ENCODE measurements at regions not wholly inside any gene's neighbourhood (a gene's known extent, or its start where the extent isn't known, plus 50 kb on each side); places are given as distances from the start of the nearest gene placed in this dataset.

- no peaks in the 10 kb centered on the region for H3K4me1 ChIP-seq (ENCODE audit: control insufficient read depth in 4 of 4, insufficient read depth in 4 of 4, low read length in 3 of 4)
- H3K36me3 ChIP-seq (ENCODE audit: control insufficient read depth in 4 of 4, insufficient read depth in 3 of 4, low read depth in 1 of 4, low read length in 3 of 4), result no peaks in the 10 kb centered on the region
- H3K9ac ChIP-seq (ENCODE audit: low read depth in 1 of 2, low read length in 2 of 2), result no peak overlapping the region
- no peak overlapping the region for H3K4me3 ChIP-seq (ENCODE audit: low read depth in 1 of 3, low read length in 3 of 3)
- H3K27ac ChIP-seq (ENCODE audit: low read depth in 1 of 2, low read length in 2 of 2), result no peak overlapping the region
- no peak for DNase-seq (ENCODE audit: low spot score)
- peaks cover 0 to 3% (median 0%) of the 10 kb centered on the region in 4 donors for H3K27me3 ChIP-seq (ENCODE audit: control insufficient read depth in 4 of 4, insufficient read depth in 4 of 4, low read length in 3 of 4)
- no peaks in the 10 kb centered on the region for H3K9me3 ChIP-seq (ENCODE audit: control insufficient read depth in 4 of 4, low read length in 3 of 4)
- WGBS, result 90% methylated on average over 1 of the region's 1 CpG
- TF ChIP-seq GABPA (IDR thresholded peaks at IDR 0.05 in 1 of 2, conservative IDR thresholded peaks at IDR 0.05 in 1 of 2) (no peak), YY1 (IDR thresholded peaks at IDR 0.05) (no peak), EGR1 (IDR thresholded peaks at IDR 0.05; ENCODE audit: low read depth in 2 of 2) (no peak), ZBTB33 (IDR thresholded peaks at IDR 0.05) (no peak), CTCF (IDR thresholded peaks at IDR 0.05; ENCODE audit: low read depth, low read length, missing input control) (no peak), SP1 (IDR thresholded peaks at IDR 0.05) (no peak), REST (IDR thresholded peaks at IDR 0.05) (no peak), JUND (IDR thresholded peaks at IDR 0.05) (no peak), ATF3 (IDR thresholded peaks at IDR 0.05) (no peak), HNF4G (IDR thresholded peaks at IDR 0.05) (no peak), RXRA (IDR thresholded peaks at IDR 0.05) (no peak), MAX (IDR thresholded peaks at IDR 0.05) (no peak), TAF1 (conservative IDR thresholded peaks at IDR 0.05) (no peak), RAD21 (IDR thresholded peaks at IDR 0.05) (no peak), FOXA1 (IDR thresholded peaks at IDR 0.05) (no peak)
Measured at GRCh38 chr4:126851391-126851790, 781.4 kb upstream of the INTU start.

GRCh38 chr4:126853715-126854114 is 779.0 kb upstream of the INTU start:
- TF ChIP-seq RAD21 (IDR thresholded peaks at IDR 0.05), result no peak
- TF ChIP-seq HNF4A (conservative IDR thresholded peaks at IDR 0.05), result no peak
- no peak for TF ChIP-seq EGR1 (IDR thresholded peaks at IDR 0.05; ENCODE audit: low read depth in 2 of 2)
- Histone ChIP-seq H3K4me1 (ENCODE audit: control insufficient read depth in 4 of 4, insufficient read depth in 4 of 4, low read length in 3 of 4) (no peaks in the 10 kb centered on the region), H3K27ac (ENCODE audit: low read depth in 1 of 2, low read length in 2 of 2) (no peak overlapping the region), H3K4me3 (ENCODE audit: low read depth in 1 of 3, low read length in 3 of 3) (no peak overlapping the region), H3K9me3 (ENCODE audit: control insufficient read depth in 4 of 4, low read length in 3 of 4) (no peaks in the 10 kb centered on the region), H3K9ac (ENCODE audit: low read depth in 1 of 2, low read length in 2 of 2) (no peak overlapping the region), H3K36me3 (ENCODE audit: control insufficient read depth in 4 of 4, insufficient read depth in 3 of 4, low read depth in 1 of 4, low read length in 3 of 4) (no peaks in the 10 kb centered on the region), H3K27me3 (ENCODE audit: control insufficient read depth in 4 of 4, insufficient read depth in 4 of 4, low read length in 3 of 4) (peaks cover 0 to 3% (median 0%) of the 10 kb centered on the region in 4 donors)
- no peak for DNase-seq (ENCODE audit: low spot score)
